NCI-H146 treated with DMSO at 0.1 percent for 48 hours (cell line): ENCODE measurements at regions not wholly inside any gene's neighbourhood (a gene's known extent, or its start where the extent isn't known, plus 50 kb on each side); places are given as distances from the start of the nearest gene placed in this dataset.
"Not testable (repeated sequence)": the region's sequence is repeated elsewhere in the genome, so short reads cannot be mapped to it uniquely, and the experiment has no call there.

Experiments
- DNase-seq: peaks from one replicate; lab custom pipeline; 2025; ENCODE audit not compliant: unreplicated experiment; lab: John Stamatoyannopoulos, UW

DNA sequence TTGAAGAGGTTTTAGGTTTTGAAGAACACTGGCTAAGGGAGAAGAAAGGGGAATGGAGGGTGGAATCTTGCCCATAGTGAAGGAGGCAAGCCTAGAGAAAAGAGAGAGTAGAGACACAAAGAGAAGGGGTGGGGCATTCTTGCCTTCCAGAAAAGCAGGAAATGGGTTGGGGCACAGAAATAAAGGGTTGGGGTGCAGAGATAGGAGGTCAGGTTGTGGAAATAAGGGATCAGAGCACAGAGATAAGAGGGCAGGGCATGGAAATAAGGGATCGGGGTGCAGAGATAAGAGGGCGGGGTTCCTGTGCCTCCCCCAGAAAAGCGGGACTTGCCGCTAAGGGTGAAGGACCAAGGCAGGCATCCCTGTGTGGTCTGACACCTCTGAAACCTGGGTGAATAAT is 69.9 kb downstream of the ALG1L2 start:
- not testable (repeated sequence) for DNase-seq

DNA sequence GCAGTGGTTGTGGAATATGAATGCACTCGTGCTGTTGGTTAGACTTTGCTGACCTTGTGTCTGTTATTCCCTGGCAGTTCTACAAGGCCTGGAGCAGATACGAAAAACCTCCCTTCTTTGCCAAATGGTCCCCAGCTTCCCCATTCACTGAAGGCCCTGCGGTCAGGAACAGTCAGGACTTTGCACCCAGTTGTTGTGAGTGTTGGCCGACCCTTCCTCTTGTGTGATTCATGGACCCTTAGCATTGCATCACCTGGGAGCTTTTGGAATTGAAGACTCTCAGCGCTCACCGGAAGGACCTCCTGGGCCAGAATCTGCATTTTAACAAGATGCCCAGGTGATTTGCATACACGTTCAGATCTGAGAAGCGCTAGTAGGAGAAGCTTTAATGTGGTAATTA is 71.6 kb downstream of the ALG1L2 start:
- DNase-seq, result not testable (repeated sequence)

DNA sequence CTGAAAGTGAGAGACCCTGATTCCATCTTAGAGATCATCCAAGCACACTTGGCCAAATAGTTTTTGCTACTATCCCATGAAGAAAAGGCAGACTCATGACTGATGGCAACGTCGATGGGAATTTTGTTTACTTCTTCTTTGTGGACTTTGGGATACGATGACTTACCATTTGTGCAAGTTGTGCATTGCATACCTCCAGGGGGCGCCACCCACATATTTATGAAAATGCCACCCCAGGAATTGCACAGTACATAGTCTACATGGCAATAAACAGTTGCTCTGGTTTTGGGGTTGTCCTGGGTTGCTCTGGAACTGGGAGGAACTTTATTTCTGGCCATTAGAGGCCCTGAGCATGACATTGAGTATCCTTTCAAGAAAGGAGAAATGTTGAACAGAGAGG is 73.8 kb downstream of the ALG1L2 start:
- not testable (repeated sequence) for DNase-seq

DNA sequence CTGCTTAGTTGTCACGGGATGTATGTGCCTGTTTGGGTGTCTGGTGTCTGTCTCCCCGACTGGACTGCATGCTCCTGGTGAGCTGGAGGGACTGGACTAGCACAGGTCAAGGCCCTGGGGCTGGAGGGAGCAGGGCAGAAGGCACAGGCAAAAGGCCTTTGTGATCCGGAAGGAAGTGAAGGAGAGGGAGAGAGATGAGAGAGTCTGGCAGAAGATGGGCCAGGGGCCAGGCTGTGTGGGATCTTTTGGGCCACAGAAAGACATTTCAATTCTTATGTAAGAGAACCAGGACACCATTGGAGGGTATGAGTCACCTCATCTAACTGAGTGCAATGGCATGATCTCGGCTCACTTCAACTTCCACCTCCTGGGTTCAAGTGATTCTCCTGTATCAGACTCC is 85.2 kb downstream of the ALG1L2 start:
- not testable (repeated sequence) for DNase-seq

DNA sequence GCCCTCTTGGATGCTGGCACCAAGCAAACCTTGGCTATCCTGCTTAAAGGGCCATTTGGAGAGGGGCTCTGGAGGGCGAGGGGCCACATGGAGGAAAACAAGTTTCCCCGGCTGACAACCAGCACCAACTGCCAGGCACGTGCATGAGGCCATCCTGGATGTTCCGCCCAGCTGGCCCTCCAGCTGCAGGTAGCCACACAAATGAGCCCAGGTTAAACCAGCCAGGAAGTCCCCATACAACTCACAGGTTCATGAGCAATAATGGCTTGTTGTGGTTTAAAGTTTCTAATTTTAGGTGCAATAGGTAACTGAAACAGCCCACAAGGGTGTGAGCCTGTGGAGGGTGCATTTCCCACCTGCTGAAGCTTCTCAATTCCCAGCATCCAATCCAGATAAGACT is 93.6 kb downstream of the ALG1L2 start:
- DNase-seq, result not testable (repeated sequence)

DNA sequence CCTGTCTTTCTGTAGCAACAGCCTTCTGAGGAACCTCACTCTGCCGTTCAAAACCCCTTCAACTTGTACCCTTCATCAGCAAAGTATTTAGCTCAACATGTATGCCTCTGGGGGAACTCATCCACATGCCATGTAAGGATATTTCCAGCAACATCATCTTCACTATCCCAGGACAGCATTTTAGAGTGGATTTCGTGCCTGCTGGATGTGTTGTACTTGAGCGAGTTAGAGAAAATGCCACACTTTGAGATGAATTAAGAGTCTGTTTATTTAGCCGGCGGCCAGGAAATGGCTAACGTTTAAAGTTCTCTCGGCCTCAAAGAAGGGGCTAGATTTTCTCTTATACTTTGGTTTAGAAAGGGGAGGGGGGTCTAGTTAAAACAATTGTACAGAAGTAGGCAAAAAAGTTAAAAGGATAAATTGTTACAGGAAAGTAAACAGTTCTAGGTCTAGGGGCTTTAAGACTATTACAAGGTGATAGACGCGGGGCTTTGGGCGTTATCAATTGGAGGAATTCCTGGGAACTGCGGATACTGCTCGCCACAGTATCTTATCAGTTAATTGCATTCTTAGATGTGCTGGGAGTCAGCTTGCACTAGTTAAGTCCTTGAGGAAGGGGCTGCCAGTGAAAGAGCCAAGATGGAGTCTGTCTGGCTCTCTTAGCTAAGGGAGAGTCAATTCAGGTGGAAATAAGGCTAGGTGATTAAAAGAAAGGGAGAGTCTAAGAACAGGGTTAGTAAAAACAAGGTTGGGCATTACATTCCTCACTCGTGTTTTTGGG is 95.0 kb downstream of the ALG1L2 start:
- not testable (repeated sequence) for DNase-seq

DNA sequence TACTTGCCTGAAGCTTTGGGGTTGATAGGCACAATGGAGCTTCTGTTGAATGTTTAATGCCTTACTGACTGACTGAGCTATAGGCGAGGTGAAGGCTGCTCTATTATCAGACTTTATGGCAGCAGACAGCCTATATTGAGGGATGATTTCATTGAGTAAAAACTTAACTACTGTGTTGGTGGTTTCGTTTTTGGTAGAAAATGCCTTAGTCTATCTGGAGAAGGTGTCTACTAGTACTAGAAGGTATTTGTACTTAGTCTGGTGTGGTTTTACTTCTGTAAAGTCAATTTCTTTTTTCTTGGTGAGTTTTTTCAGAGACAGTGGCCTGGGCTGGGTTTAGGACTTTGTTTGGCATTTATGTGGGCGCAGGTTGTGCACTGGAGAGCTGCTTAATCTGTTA is 97.2 kb downstream of the ALG1L2 start:
- DNase-seq, result not testable (repeated sequence)

DNA sequence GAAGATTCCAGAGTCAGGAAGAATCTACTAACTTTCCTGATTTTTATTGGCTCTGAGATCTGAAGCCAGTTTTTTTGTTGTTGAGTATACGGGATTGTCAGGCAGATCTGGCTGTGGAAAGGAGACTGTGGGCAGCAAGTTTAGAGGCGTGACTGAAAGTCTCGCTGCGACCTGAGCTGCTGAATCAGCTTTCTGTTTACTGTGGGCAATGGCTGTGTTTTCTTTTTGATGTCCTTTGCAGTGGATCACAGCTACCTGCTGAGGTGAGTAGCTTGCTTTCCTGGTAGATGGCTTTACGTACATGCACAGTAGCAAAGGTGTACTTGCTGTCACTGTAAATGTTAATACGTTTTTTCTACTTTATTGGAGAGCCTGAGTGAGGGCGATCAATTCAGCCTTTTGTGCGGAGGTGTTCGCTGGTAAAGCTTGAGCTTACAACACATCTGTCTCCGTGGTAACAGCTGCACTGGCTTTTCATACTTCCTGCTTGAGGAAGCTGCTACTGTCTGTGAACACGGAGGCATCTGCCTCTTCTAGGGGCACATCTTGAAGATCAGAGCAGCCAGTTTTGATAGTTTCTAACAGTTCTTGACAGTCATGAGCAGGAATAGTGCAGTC is 97.8 kb downstream of the ALG1L2 start:
- not testable (repeated sequence) for DNase-seq

DNA sequence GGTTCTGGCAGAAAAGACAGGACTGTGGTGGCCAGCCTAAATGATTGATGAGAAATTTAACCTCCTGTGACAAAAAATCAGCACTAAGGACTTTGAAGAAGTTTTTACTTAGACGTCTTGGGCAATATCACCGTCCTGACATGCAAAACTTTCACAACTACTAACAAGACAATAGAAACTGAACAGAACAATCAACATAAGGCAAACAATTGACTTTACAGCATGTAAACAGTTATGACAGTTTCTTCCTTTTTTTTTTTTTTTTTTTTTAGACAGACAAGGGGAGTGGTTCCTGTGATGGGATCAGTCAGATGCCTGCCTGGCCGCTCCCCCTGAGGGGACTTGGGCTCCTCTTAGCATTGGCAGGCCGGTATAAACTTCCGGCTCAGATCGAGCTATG is 100.8 kb downstream of the ALG1L2 start:
- not testable (repeated sequence) for DNase-seq

DNA sequence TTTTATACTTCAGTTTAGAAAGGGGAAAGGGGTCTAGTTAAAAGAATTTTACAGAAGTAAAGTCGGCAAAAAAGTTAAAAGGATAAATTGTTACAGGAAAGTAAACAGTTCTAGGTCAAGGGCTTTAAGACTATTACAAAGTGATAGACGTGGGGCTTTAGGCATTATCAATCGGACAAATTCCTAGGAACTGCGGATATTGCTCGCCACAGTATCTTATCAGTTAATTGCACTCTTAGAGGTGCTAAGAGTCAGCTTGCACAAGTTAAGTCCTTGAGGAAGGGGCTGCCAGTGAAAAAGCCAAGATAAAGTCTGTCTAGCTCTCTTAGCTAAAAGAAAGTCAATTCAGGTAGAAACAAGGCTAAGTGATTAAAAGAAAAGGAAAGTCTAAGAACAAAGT is 102.1 kb downstream of the ALG1L2 start:
- DNase-seq, result not testable (repeated sequence)

DNA sequence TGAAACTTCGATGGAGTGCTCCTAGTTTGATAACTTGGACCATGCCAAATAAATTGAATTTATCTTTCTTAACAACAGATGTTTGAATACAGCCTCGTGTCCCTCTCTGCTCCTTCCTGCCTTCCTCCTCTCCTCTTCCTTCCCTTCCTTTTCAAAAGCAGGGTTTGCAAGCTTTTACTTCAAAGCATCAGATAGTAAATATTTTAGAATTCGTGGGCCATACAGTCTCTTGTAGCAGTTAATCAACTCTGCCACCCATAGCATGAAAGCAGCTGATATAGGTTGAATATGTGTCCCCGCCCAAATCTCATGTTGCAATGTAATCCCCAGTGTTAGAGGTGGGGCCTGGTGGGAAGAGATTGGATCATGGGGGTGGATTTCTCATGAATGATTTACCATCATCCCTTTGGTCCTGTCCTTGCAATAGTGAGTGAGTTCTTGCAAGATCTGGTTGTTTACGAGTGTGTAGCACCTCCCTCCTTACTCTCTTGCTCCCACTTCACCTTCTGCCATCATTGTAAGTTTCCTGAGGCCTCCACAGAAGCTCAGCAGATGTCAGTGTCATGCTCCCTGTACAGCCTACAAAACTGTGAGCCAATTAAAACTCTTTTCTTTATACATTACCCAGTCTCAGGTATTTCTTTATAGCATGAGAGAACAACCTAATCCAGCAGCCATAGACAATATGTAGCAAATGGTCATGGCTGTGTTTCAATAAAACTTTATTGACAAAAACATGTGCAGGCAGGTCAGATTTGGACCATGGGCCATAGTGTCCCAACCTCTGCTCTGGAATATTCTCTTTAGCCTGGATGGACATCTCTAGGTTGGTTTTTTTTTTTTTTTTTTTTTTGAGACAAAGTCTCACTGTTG is 102.8 kb downstream of the ALG1L2 start:
- DNase-seq, result not testable (repeated sequence)

DNA sequence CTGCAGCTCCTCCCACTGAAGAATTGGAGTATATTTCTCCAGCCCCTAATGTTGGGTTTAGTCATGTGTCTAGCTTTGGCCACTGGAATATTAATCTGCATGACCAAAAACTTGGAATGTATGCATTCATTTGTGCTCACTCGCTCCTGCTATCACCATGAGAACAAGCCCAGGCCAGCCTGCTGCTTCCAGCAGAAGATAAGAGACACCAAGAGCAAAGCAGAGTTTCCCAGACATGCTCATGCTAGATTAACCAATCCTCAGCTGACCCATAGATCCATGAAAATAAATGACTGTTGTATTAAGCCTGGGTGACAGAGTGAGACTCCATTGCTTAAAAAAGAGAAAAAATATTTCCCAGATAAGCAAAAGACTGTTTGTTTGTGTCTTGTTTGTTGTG is 119.6 kb downstream of the ALG1L2 start:
- not testable (repeated sequence) for DNase-seq

DNA sequence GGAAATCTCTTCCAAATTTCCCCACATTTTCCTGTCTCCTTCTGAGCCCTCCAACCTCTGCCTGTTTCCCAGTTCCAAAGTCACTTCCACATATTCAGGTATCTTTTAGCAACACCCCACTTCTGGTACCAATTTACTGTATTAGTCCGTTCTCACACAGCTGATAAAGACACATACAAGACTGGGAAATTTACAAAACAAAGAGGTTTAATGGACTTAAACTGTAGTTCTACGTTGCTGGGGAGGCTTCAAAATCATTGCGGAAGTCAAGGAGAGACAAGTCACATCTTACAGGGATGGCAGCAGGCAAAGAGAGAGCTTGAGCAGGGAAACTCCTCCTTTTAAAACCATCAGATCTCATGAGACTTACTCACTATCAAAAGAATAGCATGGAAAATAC is 122.0 kb downstream of the ALG1L2 start:
- not testable (repeated sequence) for DNase-seq

DNA sequence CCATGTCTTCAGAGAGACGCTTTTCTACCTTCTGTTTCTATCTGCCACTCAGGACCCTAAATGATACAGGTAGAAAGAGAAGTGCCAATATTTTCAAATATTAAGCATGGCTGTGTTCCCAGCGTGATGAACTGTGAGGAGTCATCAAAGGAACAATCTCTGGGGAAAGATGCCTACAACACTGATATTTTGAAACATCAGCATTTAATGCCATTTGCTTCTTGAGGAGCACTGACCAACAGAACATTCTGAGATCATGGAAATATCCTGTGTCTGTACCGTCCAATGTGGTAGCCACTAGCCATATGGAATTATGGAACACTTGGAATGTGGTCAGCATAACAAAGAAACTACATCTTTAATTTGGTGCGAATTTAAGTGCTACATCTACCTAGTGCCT is 117.9 kb upstream of the COL6A5 start:
- DNase-seq, result no peak

DNA sequence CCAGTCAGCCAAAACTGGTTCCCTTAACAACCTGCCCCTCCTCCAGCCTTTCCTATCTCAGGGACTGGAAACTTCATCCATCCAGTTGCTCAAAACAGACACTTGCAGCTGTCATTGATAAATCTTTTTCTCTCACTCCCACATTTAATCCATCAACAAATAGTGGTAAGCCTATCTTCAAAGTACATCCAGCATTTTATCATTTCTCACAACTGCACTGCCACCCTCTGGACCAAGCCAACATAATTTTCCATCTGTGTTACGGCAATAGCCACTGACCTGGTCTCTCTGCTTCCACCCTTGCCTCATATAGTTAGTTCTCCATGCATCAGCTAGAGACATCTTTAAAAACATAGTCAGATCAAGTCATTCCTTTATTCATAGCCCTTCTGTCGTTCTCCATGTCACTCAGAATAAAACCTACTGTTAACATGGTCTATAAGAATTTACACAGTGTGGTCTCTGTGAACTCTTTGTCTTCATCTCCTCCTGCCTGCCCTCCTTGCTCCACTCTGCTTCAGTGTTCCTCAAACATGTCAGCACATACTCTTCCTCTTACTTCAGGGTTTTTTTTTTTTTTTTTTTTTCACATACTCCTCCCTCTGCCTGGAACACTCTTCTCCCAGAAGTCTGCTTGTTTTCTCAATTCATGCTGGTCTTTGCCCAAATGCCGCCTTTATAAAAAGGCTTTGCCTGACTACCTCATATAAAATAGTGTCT is 102.5 kb upstream of the COL6A5 start:
- DNase-seq, result no peak

DNA sequence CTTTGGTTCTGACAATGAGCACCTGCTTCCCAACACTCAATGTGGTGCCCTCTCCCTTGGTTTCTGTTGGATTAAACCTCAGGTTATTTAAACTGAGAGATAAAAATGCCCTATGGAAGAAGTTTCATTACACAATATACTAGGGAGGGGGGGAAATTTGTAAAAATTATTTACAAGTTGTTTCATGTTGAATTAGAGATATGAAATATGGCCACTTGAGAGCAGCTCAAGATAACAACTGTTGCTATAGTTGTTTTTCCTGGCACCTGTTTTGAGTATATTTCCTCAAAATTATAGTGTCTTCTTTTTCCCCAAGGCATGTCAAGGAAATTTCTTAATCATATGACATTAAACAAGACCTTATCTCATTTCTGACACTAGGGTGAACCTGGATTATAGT is 101.7 kb upstream of the COL6A5 start:
- no peak for DNase-seq

DNA sequence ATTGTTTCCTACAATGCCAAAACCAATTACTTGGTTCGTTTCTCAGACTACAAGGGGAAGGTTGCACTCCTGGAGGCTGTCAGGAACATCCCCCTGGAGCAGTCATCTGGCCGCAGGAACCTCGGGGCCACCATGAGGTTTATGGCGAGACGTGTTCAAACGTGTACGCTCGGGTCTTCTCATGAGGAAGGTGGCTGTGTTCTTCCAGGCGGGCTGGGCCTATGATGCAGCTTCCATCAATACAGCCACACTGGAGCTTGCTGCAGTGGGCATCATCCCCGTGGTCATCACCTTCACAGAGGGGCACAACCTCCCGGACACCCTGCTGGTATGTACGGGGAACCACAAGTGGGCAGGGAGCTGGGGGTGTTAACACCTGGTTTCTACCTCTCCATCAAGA is 94.5 kb upstream of the COL6A5 start:
- DNase-seq, result no peak

DNA sequence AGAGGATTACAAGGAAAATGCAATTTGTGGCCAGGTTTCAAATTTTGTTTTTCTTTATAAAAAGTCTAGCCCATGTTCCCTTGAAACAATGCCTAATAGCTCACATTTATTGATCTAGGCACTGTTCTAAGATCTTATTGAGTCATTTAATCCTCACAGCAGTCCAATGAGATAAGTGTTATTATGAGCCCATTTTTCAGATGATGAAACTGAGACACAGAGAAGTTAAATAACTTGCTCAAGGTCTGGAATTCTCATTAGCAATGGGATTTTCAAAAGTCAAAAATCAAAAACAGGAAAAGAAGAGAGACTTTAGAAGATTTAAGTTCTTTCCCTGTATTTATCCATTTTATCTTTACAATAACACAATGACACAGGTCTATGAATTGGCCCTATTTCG is 90.0 kb upstream of the COL6A5 start:
- DNase-seq, result no peak

DNA sequence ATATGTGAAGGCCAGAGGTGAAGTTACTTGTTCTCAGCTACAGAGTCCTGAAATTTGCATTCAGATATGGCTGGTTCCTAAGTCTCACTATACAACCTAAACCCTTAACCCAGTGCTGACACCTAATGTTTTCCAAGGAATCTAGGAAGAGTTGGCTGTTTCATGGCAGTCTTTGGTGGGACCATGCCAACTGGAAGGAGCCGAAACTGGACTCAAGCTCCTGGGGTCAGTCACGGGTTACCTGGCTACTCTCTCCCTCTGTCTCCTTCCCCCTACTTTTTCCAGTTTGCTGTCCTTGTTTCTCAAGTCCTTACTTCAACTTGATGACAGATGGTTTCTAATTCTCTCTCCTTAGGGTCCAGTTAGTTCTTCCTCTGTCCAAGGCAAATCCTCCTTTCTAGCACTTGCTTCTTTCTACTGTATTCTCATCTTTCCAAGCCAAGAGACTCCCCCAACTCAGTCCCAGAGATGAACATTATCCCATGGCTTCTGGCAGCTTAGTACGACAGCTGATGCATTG is 88.6 kb upstream of the COL6A5 start:
- no peak for DNase-seq

DNA sequence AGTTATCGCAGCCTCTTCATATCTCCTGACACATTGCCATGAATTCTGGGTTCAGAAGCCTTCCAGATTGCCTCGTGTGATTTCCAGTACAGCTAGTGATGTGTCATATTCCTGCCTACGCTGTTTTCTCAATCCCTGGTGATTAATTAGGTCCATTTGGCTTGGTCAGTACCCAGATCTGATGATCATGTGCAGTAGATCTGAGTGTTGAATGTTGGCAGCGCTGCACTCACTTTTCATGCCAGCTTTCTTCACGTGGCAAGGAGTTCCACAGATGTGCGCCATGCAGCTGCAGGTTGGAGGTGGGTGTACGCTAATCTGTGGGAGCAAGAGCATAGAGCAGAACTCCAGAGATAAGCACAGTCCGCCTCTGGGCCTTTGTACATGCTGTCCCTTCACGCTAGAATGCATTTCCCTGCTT is 86.9 kb upstream of the COL6A5 start:
- DNase-seq, result no peak
